ENCODE measurements at regions not wholly inside any gene's neighbourhood (a gene's known extent, or its start where the extent isn't known, plus 50 kb on each side); places are given as distances from the start of the nearest gene placed in this dataset.

GRCh38 chr13:109374609-109375200 is 411.7 kb downstream of the IRS2 start:
- Histone ChIP-seq H3K18ac (ENCODE audit: insufficient read length, low read depth, low read length) (no peak overlapping the region), H3K23me2 (ENCODE audit: insufficient read length, low read depth, low read length, poor library complexity, severe bottlenecking) (no peaks in the 10 kb centered on the region), H3K23ac (ENCODE audit: insufficient read length, low read depth, low read length) (no peak overlapping the region), H3K14ac (ENCODE audit: insufficient read depth, low read length) (no peak overlapping the region), H3K27me3 (ENCODE audit: insufficient read depth, low read length) (no peaks in the 10 kb centered on the region), H3K9me3 (ENCODE audit: control insufficient read depth, low read depth, low read length) (no peaks in the 10 kb centered on the region), H2BK12ac (ENCODE audit: insufficient read length, low read depth, low read length) (no peak overlapping the region), H3K4me1 (ENCODE audit: insufficient read depth, low read length) (no peaks in the 10 kb centered on the region), H4K20me1 (ENCODE audit: control insufficient read depth, insufficient read depth, insufficient read length) (no peaks in the 10 kb centered on the region), H2BK15ac (ENCODE audit: low read depth, low read length) (no peak overlapping the region), H2AFZ (ENCODE audit: low read length) (no peak overlapping the region), H3K79me1 (ENCODE audit: insufficient read depth, low read depth, low read length, poor library complexity, severe bottlenecking) (no peaks in the 10 kb centered on the region), H4K8ac (replicated peaks; ENCODE audit: insufficient read length, low read depth, low read length) (no peak overlapping the region), H3K56ac (ENCODE audit: insufficient read length, low read depth, low read length) (no peak overlapping the region), H3K4me2 (ENCODE audit: insufficient read depth, insufficient read length, low read length) (no peak overlapping the region), H3K27ac (ENCODE audit: insufficient read length, low read depth, low read length) (no peak overlapping the region), H2BK120ac (ENCODE audit: low read depth, low read length, poor library complexity, severe bottlenecking) (no peak overlapping the region), H4K91ac (ENCODE audit: insufficient read length, low read depth, low read length) (no peak overlapping the region), H3K79me2 (ENCODE audit: insufficient read depth, low read length) (no peaks in the 10 kb centered on the region), H3K9ac (ENCODE audit: extremely low read depth, insufficient read length, low read length) (no peak overlapping the region), H2AK5ac (ENCODE audit: insufficient read length, low read length) (no peak overlapping the region), H3T11ph (ENCODE audit: low read length) (no peak overlapping the region), H2BK20ac (ENCODE audit: low read depth, low read length, poor library complexity, severe bottlenecking) (no peak overlapping the region), H3K4ac (ENCODE audit: low read depth, low read length) (no peak overlapping the region), H4K5ac (ENCODE audit: insufficient read length, low read depth, low read length) (no peak overlapping the region), H2BK5ac (ENCODE audit: insufficient read length, low read length) (no peak overlapping the region)
- no CpG with 5 or more reads among the region's 11 CpGs for WGBS (ENCODE audit: extremely low coverage, insufficient read length, low lambda C conversion rate)
- TF ChIP-seq, protein P1, sequence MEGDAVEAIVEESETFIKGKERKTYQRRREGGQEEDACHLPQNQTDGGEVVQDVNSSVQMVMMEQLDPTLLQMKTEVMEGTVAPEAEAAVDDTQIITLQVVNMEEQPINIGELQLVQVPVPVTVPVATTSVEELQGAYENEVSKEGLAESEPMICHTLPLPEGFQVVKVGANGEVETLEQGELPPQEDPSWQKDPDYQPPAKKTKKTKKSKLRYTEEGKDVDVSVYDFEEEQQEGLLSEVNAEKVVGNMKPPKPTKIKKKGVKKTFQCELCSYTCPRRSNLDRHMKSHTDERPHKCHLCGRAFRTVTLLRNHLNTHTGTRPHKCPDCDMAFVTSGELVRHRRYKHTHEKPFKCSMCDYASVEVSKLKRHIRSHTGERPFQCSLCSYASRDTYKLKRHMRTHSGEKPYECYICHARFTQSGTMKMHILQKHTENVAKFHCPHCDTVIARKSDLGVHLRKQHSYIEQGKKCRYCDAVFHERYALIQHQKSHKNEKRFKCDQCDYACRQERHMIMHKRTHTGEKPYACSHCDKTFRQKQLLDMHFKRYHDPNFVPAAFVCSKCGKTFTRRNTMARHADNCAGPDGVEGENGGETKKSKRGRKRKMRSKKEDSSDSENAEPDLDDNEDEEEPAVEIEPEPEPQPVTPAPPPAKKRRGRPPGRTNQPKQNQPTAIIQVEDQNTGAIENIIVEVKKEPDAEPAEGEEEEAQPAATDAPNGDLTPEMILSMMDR (conservative IDR thresholded peaks at IDR 0.05), result no peak
- Mint-ChIP-seq H3K36me3 (ENCODE audit: insufficient read depth in 1 of 3, low read depth in 3 of 3) (no peaks in the 10 kb centered on the region), H3K4me3 (no peak overlapping the region), H3K9me3 (no peaks in the 10 kb centered on the region), H3K27me3 (ENCODE audit: low read depth) (no peaks in the 10 kb centered on the region), H3K4me1 (peaks cover 4 to 6% of the 10 kb centered on the region in 2 experiments; a peak in 3 of 4 replicates), H3K27ac (peak overlapping the region in 1 of 3 experiments; percentile 51; a peak in 1 of 7 replicates)
- no peak for DNase-seq

Measured in H9 (cell line).